ENCODE measurements at regions not wholly inside any gene's neighbourhood (a gene's known extent, or its start where the extent isn't known, plus 50 kb on each side); places are given as distances from the start of the nearest gene placed in this dataset.
"Not testable (repeated sequence)": the region's sequence is repeated elsewhere in the genome, so short reads cannot be mapped to it uniquely, and the experiment has no call there.

- peak; percentile 45 for DNase-seq
These were observed 53.6 kb downstream of the ARF6 start for GRCh38 chr14:49946320-49947141.

- DNase-seq = no peak
These were observed 54.6 kb downstream of the ARF6 start for GRCh38 chr14:49947506-49947905.

GRCh38 chr14:49950275-49951228 is 57.7 kb downstream of the ARF6 start:
- peak; percentile 77 for DNase-seq

- no peak for DNase-seq
These were observed 58.3 kb downstream of the ARF6 start for GRCh38 chr14:49951229-49951607.

GRCh38 chr14:49951691-49952345 is 58.9 kb downstream of the ARF6 start:
- DNase-seq = no peak

- DNase-seq = no peak
These were observed 60.3 kb downstream of the ARF6 start for GRCh38 chr14:49953196-49953595.

- no peak for DNase-seq
These were observed 61.3 kb downstream of the ARF6 start for GRCh38 chr14:49954171-49954631.

GRCh38 chr14:49955024-49955423 is 62.1 kb downstream of the ARF6 start:
- no peak for DNase-seq

- no peak for DNase-seq
These were observed 64.4 kb downstream of the ARF6 start for GRCh38 chr14:49957089-49957852.

GRCh38 chr14:49959822-49960408 is 67.0 kb downstream of the ARF6 start:
- DNase-seq = peak; percentile 99

- no peak for DNase-seq
These were observed 67.6 kb downstream of the ARF6 start for GRCh38 chr14:49960453-49960852.

GRCh38 chr14:49961270-49962222 is 68.7 kb downstream of the ARF6 start:
- DNase-seq = no peak

- DNase-seq = no peak
These were observed 69.7 kb downstream of the ARF6 start for GRCh38 chr14:49962621-49963020.

GRCh38 chr14:49965068-49965651 is 72.3 kb downstream of the ARF6 start:
- DNase-seq = not testable (repeated sequence)

GRCh38 chr14:49966304-49966809 is 73.5 kb downstream of the ARF6 start:
- no peak for DNase-seq

- DNase-seq = no peak
These were observed 74.2 kb downstream of the ARF6 start for GRCh38 chr14:49966971-49967630.

GRCh38 chr14:49969961-49970360 is 77.1 kb downstream of the ARF6 start:
- no peak for DNase-seq

GRCh38 chr14:49970474-49971147 is 77.7 kb downstream of the ARF6 start:
- no peak for DNase-seq

Data from NCI-H187 treated with DMSO at 0.1 percent for 48 hours (cell line).